DND-41 (cell line): ENCODE measurements at regions not wholly inside any gene's neighbourhood (a gene's known extent, or its start where the extent isn't known, plus 50 kb on each side); places are given as distances from the start of the nearest gene placed in this dataset.

Experiments used
- ATAC-seq: fragments of 200-7000 bp; cut with Tn5 transposase; 3 replicates; pipeline ENCODE4 v1.9.1; 2021; ENCODE audit warnings: low read depth; ENCODE audit not compliant: insufficient read depth
- DNase-seq: peaks from one replicate; pipeline ENCODE4 v3.0.0-alpha.2; 2020
- H2AFZ ChIP-seq: 2 replicates; pipeline ENCODE4 v1.6.0; 2012; ENCODE audit warnings: low read depth, low read length
- H3K27ac ChIP-seq: 2 replicates; pipeline ENCODE4 v1.5.1; 2012; ENCODE audit warnings: low read length, inconsistent platforms
- H3K27me3 ChIP-seq: fragments of 200-600 bp; sonication (generic); 2 replicates; pipeline ENCODE4 v1.6.0; 2012; ENCODE audit warnings: low read length, mild to moderate bottlenecking, inconsistent platforms; ENCODE audit not compliant: insufficient read depth, poor library complexity
- H3K36me3 ChIP-seq: 2 replicates; pipeline ENCODE4 v1.5.1; 2012; ENCODE audit warnings: low read length, inconsistent platforms; ENCODE audit not compliant: insufficient read depth
- H3K4me1 ChIP-seq: 2 replicates; pipeline ENCODE4 v1.5.1; 2012; ENCODE audit warnings: mild to moderate bottlenecking, low read length; ENCODE audit not compliant: insufficient read depth
- H3K4me2 ChIP-seq: 2 replicates; pipeline ENCODE4 v1.6.0; 2012; ENCODE audit warnings: mild to moderate bottlenecking, moderate library complexity, low read length, inconsistent platforms; ENCODE audit not compliant: insufficient read depth
- H3K4me3 ChIP-seq, 2 experiments: fragments of 200-600 bp in 1 of 2; shearing (Covaris generic) in 1 of 2; 2 replicates each; pipeline ENCODE4 v1.5.1; 2012 to 2016; ENCODE audit warnings: inconsistent platforms in 2 of 2, low read length in 2 of 2, mild to moderate bottlenecking in 2 of 2, low read depth in 1 of 2, moderate library complexity in 1 of 2
- H3K79me2 ChIP-seq: 2 replicates; pipeline ENCODE4 v1.6.0; 2012; ENCODE audit warnings: low read length, inconsistent platforms; ENCODE audit not compliant: insufficient read depth
- H3K9ac ChIP-seq: 2 replicates; pipeline ENCODE4 v1.6.0; 2012; ENCODE audit warnings: low read depth, mild to moderate bottlenecking, inconsistent platforms, low read length, moderate library complexity
- H3K9me3 ChIP-seq: 2 replicates; pipeline ENCODE4 v1.5.1; 2012; ENCODE audit warnings: low read length, moderate library complexity, mild to moderate bottlenecking, inconsistent platforms; ENCODE audit not compliant: insufficient read depth, severe bottlenecking
- H4K20me1 ChIP-seq: 2 replicates; pipeline ENCODE4 v1.6.0; 2012; ENCODE audit warnings: low read length; ENCODE audit not compliant: insufficient read depth
- CTCF ChIP-seq: IDR thresholded peaks from 2 replicates; pipeline ENCODE4 v1.5.1; 2012; ENCODE audit warnings: borderline replicate concordance, low read length, moderate library complexity, mild to moderate bottlenecking; ENCODE audit not compliant: poor library complexity, severe bottlenecking; ENCODE audit errors: extremely low read depth
- EZH2 ChIP-seq: IDR thresholded peaks from 3 replicates; pipeline ENCODE4 v1.6.1; 2012; ENCODE audit warnings: borderline replicate concordance, low read depth, mild to moderate bottlenecking, moderate library complexity, low read length, inconsistent platforms; ENCODE audit not compliant: severe bottlenecking

DNA sequence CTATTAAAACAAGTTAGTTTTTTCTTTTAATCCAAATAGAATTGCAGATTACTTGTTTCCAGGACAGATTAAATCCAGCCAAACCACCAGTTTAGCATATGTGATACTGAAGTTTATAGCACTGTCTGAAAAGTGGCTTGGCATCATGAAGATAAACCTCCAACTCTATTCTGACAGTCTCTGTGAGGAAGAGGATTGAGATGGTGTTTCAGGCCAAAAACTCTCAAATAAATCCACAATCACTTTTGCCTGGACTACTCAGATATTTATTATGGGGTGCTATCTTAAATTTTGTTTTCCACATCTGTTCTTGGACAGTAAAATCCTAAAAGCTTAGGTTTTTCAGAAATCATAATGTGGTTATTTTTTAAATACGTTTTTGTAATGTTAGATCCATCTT lies 161.7 kb upstream of the SEMA3C start:
- H3K4me2 ChIP-seq: no peak overlapping the region
- no peaks in the 10 kb centered on the region for H3K79me2 ChIP-seq
- H3K4me3 ChIP-seq: no peak overlapping the region
- TF ChIP-seq CTCF (no peak), EZH2 (no peak)
- no peak for DNase-seq
- no peak overlapping the region for H3K9ac ChIP-seq
- no peak overlapping the region for H2AFZ ChIP-seq
- ATAC-seq: no peak
- H3K27me3 ChIP-seq: no peaks in the 10 kb centered on the region
- H4K20me1 ChIP-seq: no peaks in the 10 kb centered on the region
- H3K36me3 ChIP-seq: no peaks in the 10 kb centered on the region
- H3K4me1 ChIP-seq: no peaks in the 10 kb centered on the region
- H3K9me3 ChIP-seq: no peaks in the 10 kb centered on the region
- no peak overlapping the region for H3K27ac ChIP-seq

GRCh38 chr7:81079746-81080145 lies 160.9 kb upstream of the SEMA3C start:
- Histone ChIP-seq H3K9me3 (no peaks in the 10 kb centered on the region), H3K4me1 (no peaks in the 10 kb centered on the region), H3K36me3 (no peaks in the 10 kb centered on the region), H3K9ac (no peak overlapping the region), H3K4me2 (no peak overlapping the region), H3K79me2 (no peaks in the 10 kb centered on the region), H3K27ac (no peak overlapping the region), H2AFZ (no peak overlapping the region), H4K20me1 (no peaks in the 10 kb centered on the region), H3K27me3 (no peaks in the 10 kb centered on the region), H3K4me3 (no peak overlapping the region)
- no peak for ATAC-seq
- no peak for DNase-seq
- TF ChIP-seq CTCF (no peak), EZH2 (no peak)

- Histone ChIP-seq H3K27ac (no peak overlapping the region), H3K79me2 (no peaks in the 10 kb centered on the region), H3K27me3 (no peaks in the 10 kb centered on the region), H3K4me1 (no peaks in the 10 kb centered on the region), H3K9me3 (no peaks in the 10 kb centered on the region), H3K4me3 (no peak overlapping the region), H3K36me3 (no peaks in the 10 kb centered on the region), H3K9ac (no peak overlapping the region), H4K20me1 (no peaks in the 10 kb centered on the region), H3K4me2 (no peak overlapping the region), H2AFZ (no peak overlapping the region)
- DNase-seq (no peak), ATAC-seq (no peak; the same call in 2 of the 3 replicates)
- no peak for TF ChIP-seq EZH2
- TF ChIP-seq CTCF: no peak
Observed at GRCh38 chr7:81075150-81075549, 156.3 kb upstream of the SEMA3C start.

GRCh38 chr7:81074406-81074805 lies 155.6 kb upstream of the SEMA3C start:
- H3K79me2 ChIP-seq: no peaks in the 10 kb centered on the region
- H3K27me3 ChIP-seq: no peaks in the 10 kb centered on the region
- no peak overlapping the region for H2AFZ ChIP-seq
- no peaks in the 10 kb centered on the region for H4K20me1 ChIP-seq
- no peak overlapping the region for H3K9ac ChIP-seq
- ATAC-seq (no peak), DNase-seq (no peak)
- H3K27ac ChIP-seq: no peak overlapping the region
- no peaks in the 10 kb centered on the region for H3K4me1 ChIP-seq
- no peaks in the 10 kb centered on the region for H3K36me3 ChIP-seq
- no peaks in the 10 kb centered on the region for H3K9me3 ChIP-seq
- no peak overlapping the region for H3K4me3 ChIP-seq
- H3K4me2 ChIP-seq: no peak overlapping the region
- TF ChIP-seq EZH2 (no peak), CTCF (no peak)
